IPS-15b (cell line): ENCODE measurements at regions not wholly inside any gene's neighbourhood (a gene's known extent, or its start where the extent isn't known, plus 50 kb on each side); places are given as distances from the start of the nearest gene placed in this dataset.

Experiments
- H3K27me3 ChIP-seq: one replicate; pipeline ENCODE4 v1.6.1; 2013; ENCODE audit warnings: low read length; ENCODE audit not compliant: control insufficient read depth, insufficient read depth
- H3K36me3 ChIP-seq: one replicate; pipeline ENCODE4 v1.6.1; 2013; ENCODE audit warnings: low read length; ENCODE audit not compliant: control insufficient read depth, insufficient read depth
- H3K4me1 ChIP-seq: one replicate; pipeline ENCODE4 v1.6.1; 2013; ENCODE audit warnings: mild to moderate bottlenecking, low read length; ENCODE audit not compliant: control insufficient read depth, insufficient read depth
- H3K4me3 ChIP-seq: one replicate; pipeline ENCODE4 v1.5.1; 2013; ENCODE audit warnings: low read depth, low read length
- H3K9ac ChIP-seq: one replicate; pipeline ENCODE4 v1.6.1; 2013; ENCODE audit warnings: low read depth, mild to moderate bottlenecking, low read length
- H3K9me3 ChIP-seq: one replicate; pipeline ENCODE4 v1.6.1; 2013; ENCODE audit warnings: mild to moderate bottlenecking, low read length; ENCODE audit not compliant: control insufficient read depth, insufficient read depth

DNA sequence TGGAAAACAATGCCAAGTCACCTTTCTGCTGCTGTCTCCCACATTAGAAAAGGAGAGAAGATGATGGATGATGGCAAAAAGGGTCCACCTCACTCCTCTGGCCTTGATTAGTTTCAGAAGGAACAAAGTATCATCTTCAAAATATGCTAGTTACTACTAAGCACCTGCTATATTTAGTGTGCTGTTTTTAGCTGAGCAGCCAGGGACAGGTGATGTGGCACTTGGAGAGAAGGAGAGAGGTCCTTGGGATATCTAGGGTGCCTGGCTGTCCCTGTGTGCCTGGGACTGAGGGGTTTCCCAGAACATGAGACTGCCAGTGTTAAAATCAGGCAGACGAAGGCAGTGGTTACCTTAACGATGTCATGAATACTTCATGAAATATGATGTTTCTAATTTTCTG lies 235.5 kb upstream of the NT5C1B start:
- Histone ChIP-seq H3K9me3 (no peaks in the 10 kb centered on the region), H3K4me3 (no peak overlapping the region), H3K27me3 (no peaks in the 10 kb centered on the region), H3K36me3 (no peaks in the 10 kb centered on the region), H3K9ac (no peak overlapping the region), H3K4me1 (no peaks in the 10 kb centered on the region)

DNA sequence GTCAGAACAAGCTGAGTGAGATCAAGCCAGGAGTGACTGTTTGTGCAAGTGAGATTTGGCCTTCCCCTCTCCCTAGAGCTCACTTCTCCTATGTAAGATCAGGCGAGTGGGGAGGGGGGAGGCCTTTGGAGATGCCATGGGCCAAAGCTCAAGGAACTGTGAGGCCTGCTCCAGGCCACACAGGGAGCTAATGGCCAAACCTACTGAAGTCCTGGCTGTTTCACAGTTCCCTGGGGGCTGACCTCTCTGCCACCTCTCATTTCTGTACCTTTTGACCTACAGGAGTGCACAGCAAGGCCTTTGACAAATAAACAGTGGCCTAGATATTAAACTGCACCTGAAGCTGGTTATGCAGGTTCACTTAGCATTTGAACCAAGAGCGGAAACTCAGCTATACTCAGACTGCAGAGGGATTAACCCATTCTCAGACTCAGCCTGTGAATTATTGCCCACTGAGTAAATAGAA lies 235.0 kb upstream of the NT5C1B start:
- Histone ChIP-seq H3K4me1 (no peaks in the 10 kb centered on the region), H3K36me3 (no peaks in the 10 kb centered on the region), H3K9ac (no peak overlapping the region), H3K4me3 (no peak overlapping the region), H3K9me3 (no peaks in the 10 kb centered on the region), H3K27me3 (no peaks in the 10 kb centered on the region)

DNA sequence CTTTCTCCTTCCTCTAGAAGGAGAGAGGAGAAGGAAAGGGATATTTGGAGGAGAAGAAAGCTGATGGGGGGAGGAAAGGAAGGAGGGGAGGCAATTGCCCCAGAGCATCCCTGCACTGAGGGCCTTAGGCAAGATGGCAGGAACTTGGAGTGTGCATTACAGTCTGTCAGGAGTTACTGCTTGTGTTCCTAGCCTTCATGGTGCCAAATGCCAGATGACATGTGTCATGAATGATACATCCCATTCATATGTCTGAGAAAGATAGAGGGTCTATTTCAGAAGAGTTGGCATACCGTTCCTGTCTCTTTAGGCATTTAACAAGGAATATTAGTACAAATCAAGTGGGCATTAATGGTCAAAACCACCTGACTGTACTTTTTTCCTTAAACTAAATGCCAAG lies 232.1 kb upstream of the NT5C1B start:
- Histone ChIP-seq H3K27me3 (no peaks in the 10 kb centered on the region), H3K9me3 (no peaks in the 10 kb centered on the region), H3K4me3 (no peak overlapping the region), H3K4me1 (no peaks in the 10 kb centered on the region), H3K9ac (no peak overlapping the region), H3K36me3 (no peaks in the 10 kb centered on the region)

DNA sequence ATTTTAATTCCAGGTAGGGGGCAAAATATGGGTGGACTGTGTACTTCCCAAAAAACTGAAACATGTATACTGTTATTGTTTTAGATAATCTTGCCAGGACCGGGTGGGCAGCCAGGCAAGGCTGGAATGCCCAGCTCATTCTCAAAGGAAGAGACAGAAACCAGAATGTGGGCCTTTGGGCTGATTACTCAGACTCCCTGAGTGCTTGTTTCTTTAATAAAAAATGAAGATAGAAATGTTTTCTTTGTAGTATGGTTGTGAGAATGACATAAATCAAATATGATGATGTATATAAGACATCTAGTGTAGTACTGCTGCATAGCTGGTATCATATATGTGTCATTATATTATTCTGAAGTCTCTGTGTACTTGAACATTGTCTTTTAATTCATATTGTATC lies 231.6 kb upstream of the NT5C1B start:
- H3K9me3 ChIP-seq = no peaks in the 10 kb centered on the region
- no peaks in the 10 kb centered on the region for H3K4me1 ChIP-seq
- H3K27me3 ChIP-seq = no peaks in the 10 kb centered on the region
- no peak overlapping the region for H3K9ac ChIP-seq
- H3K4me3 ChIP-seq = no peak overlapping the region
- H3K36me3 ChIP-seq = no peaks in the 10 kb centered on the region

DNA sequence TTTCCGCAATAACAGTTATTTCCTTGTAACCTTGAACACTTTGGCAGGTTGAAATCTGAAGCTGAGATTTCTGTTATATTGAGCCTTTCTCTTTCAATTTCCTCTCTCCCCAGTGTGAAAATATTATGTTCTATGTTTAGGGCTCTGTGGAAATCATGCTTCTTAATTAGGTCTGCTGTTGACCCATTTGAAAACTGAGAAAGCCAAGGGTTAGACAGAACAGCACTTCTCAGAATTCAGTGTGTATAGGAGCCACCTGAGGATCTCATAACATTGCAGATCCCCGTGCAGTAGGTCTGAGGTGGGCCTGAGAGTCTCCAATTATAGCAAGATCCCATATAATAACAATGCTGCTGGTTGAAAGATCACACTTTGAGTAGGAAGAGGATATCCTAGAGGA lies 230.2 kb upstream of the NT5C1B start:
- H3K27me3 ChIP-seq = no peaks in the 10 kb centered on the region

GRCh38 chr2:18814387-18814786 lies 225.0 kb upstream of the NT5C1B start:
- no peak overlapping the region for H3K9ac ChIP-seq
- no peaks in the 10 kb centered on the region for H3K27me3 ChIP-seq
- H3K4me3 ChIP-seq = no peak overlapping the region
- H3K36me3 ChIP-seq = no peaks in the 10 kb centered on the region
- no peaks in the 10 kb centered on the region for H3K4me1 ChIP-seq
- no peaks in the 10 kb centered on the region for H3K9me3 ChIP-seq

More for the DNA sequence above, 230.2 kb upstream of the NT5C1B start:
- H3K9me3 ChIP-seq = no peaks in the 10 kb centered on the region
- H3K9ac ChIP-seq = no peak overlapping the region
- H3K4me1 ChIP-seq = no peaks in the 10 kb centered on the region
- H3K4me3 ChIP-seq = no peak overlapping the region
- no peaks in the 10 kb centered on the region for H3K36me3 ChIP-seq

GRCh38 chr2:18804536-18804935 lies 215.2 kb upstream of the NT5C1B start:
- H3K9ac ChIP-seq = no peak overlapping the region

DNA sequence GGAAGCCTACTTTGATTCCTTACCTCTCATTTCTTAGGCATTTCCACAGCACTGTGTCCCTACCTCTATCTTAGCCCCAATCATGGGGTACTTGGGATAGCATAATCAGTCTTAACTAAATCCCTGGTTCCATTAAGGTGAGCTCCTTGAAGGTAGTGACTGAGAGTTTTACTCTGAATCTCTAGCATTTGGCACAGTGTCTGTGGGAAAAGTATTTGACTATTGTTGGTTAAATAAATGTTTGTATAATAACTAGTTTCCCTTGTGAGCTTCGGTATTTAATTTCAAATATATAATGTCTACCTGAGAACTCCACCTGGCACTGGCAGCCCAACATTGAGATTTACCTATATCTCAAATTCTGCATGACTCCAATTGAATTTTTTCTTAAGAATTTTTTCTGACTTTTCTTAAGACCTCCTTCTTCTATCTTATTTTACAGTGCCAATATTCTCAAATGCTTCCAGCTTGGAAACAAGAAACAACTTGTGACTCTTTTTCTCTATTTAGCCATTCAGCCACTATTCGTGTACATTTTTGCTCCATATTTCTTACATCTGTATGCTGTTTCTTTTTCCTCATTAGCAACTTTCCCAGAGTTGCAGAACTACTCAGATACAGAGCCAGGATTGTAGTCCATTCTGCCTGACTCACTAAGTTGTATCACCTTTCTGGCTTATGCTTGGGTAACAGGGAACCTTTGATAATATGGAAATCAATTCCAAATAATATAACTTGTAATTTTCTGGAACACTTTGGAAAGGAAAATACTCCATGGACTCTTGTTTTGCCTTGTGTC lies 214.0 kb upstream of the NT5C1B start:
- H3K9me3 ChIP-seq = no peaks in the 10 kb centered on the region
- H3K27me3 ChIP-seq = no peaks in the 10 kb centered on the region
- no peak overlapping the region for H3K9ac ChIP-seq
- H3K4me3 ChIP-seq = no peak overlapping the region
- H3K36me3 ChIP-seq = no peaks in the 10 kb centered on the region
- H3K4me1 ChIP-seq = no peaks in the 10 kb centered on the region

More at GRCh38 chr2:18804536-18804935, 215.2 kb upstream of the NT5C1B start:
- H3K9me3 ChIP-seq = no peaks in the 10 kb centered on the region
- H3K27me3 ChIP-seq = no peaks in the 10 kb centered on the region
- H3K4me1 ChIP-seq = no peaks in the 10 kb centered on the region
- no peaks in the 10 kb centered on the region for H3K36me3 ChIP-seq
- H3K4me3 ChIP-seq = no peak overlapping the region

GRCh38 chr2:18800240-18800971 lies 211.0 kb upstream of the NT5C1B start:
- Histone ChIP-seq H3K9ac (no peak overlapping the region), H3K4me3 (no peak overlapping the region), H3K27me3 (no peaks in the 10 kb centered on the region), H3K9me3 (no peaks in the 10 kb centered on the region), H3K4me1 (no peaks in the 10 kb centered on the region), H3K36me3 (no peaks in the 10 kb centered on the region)

DNA sequence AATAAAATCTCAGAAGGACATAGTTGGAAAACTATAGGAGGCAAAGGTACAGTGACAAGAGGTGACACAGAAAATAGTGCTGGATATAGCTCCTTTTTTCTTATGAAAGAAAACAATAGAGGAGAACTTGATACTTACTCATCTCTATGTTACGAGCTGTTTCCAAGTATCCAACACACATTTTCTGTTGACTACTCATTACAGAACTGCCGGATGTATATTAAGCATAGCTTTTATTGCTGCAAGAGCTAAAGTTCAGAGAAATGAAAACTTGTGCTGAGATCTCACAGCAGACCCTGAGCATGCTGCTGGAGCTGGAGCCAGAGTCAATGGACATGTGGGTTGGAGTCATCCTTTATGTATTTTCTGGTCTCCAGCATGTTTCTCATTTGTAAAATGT lies 210.0 kb upstream of the NT5C1B start:
- Histone ChIP-seq H3K9me3 (no peaks in the 10 kb centered on the region), H3K9ac (no peak overlapping the region), H3K27me3 (no peaks in the 10 kb centered on the region), H3K36me3 (no peaks in the 10 kb centered on the region), H3K4me1 (no peaks in the 10 kb centered on the region), H3K4me3 (no peak overlapping the region)

DNA sequence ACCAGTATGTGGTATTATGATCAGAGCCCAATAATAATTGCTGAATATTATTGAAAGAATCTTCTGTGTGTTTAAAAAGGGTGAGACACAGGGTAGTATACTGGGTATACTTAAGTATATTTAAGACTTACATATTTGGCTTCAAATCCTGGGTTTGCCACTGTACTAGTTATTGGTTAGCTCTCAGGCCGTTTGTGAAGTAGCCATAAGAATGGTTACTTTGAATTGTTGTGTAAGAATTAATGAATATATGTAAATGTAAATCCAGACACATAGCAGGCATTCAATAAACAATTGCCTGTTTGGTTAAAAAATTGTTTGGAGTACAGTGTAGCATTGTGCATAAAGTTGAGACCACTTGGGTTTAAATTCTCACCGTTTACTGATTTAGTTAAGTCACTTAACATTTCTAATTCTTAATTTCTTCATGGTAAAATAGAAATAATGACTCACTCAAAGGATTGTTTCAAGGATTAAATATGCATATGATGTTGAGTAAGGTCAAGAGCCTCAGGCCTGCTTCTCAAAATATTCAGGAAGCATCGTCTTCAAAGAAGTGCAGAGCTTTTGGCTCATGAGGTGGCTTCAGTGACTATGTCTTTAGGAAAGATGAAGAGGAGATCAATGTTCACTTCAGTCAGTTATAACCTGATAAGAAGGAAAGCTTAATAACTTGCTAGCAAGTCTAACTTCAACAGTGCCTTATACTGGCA lies 207.9 kb upstream of the NT5C1B start:
- no peaks in the 10 kb centered on the region for H3K4me1 ChIP-seq
- no peak overlapping the region for H3K9ac ChIP-seq
- H3K9me3 ChIP-seq = no peaks in the 10 kb centered on the region
- no peaks in the 10 kb centered on the region for H3K27me3 ChIP-seq
- H3K4me3 ChIP-seq = no peak overlapping the region
- H3K36me3 ChIP-seq = no peaks in the 10 kb centered on the region
